PC-9 (cell line): ENCODE measurements at regions not wholly inside any gene's neighbourhood (a gene's known extent, or its start where the extent isn't known, plus 50 kb on each side); places are given as distances from the start of the nearest gene placed in this dataset.

ENCODE experiments used
- BruUV-seq: library from RNA; stranded (reverse); fragments of 400-500 nt; replicated peaks from 2 replicates; lab custom pipeline; 2021; lab: Mats Ljungman, UMichigan
- CTCF ChIA-PET: fragments of 300-600 bp; sonication (Branson Sonifier 250); formaldehyde crosslinking; loops from one replicate; lab custom pipeline; 2022; ENCODE audit warnings: antibody characterized with exemption; lab: Charles Lee
- POLR2A ChIA-PET: fragments of 300-600 bp; sonication (Branson Sonifier 250); formaldehyde crosslinking; loops from one replicate; lab custom pipeline; 2022; ENCODE audit warnings: antibody characterized with exemption; ENCODE audit not compliant: unreplicated experiment; lab: Charles Lee
- DNase-seq, 2 experiments: peaks; one replicate each; pipeline versions ENCODE4 v3.0.0 to v3.0.0-alpha.2; 2015 to 2022; ENCODE audit warnings: mixed read lengths in 1 of 2
- H2AFZ ChIP-seq: fragments of 200-600 bp; sonication (generic); 2 replicates; pipeline ENCODE4 v1.8.1; 2017; ENCODE audit warnings: antibody characterized with exemption
- H3F3A ChIP-seq: fragments of 200-600 bp; sonication (generic); 2 replicates; pipeline ENCODE4 v1.8.1; 2017; ENCODE audit warnings: antibody characterized with exemption, mild to moderate bottlenecking, low read depth; ENCODE audit not compliant: insufficient read depth
- H3K27ac ChIP-seq: fragments of 200-600 bp; sonication (generic); 2 replicates; pipeline ENCODE4 v1.6.1; 2016; ENCODE audit warnings: mixed run types
- H3K27me3 ChIP-seq: fragments of 200-600 bp; sonication (generic); 2 replicates; pipeline ENCODE4 v1.6.1; 2016; ENCODE audit warnings: low read depth, mixed run types; ENCODE audit not compliant: insufficient read depth
- H3K36me3 ChIP-seq: fragments of 200-600 bp; sonication (generic); 2 replicates; pipeline ENCODE4 v1.6.1; 2016; ENCODE audit warnings: low read depth, mixed run types
- H3K4me1 ChIP-seq: fragments of 200-600 bp; sonication (generic); replicated peaks from 2 replicates; pipeline ENCODE4 v1.6.1; 2016; ENCODE audit warnings: mixed run types; ENCODE audit not compliant: insufficient read depth
- H3K4me2 ChIP-seq: fragments of 200-600 bp; sonication (generic); 2 replicates; pipeline ENCODE4 v1.6.1; 2017; ENCODE audit warnings: mixed run types
- H3K4me3 ChIP-seq: fragments of 200-600 bp; sonication (generic); 2 replicates; pipeline ENCODE4 v1.6.1; 2016; ENCODE audit warnings: mixed run types
- H3K79me2 ChIP-seq: fragments of 200-600 bp; sonication (generic); 2 replicates; pipeline ENCODE4 v1.6.1; 2017; ENCODE audit warnings: low read depth, mixed run types
- H3K9me2 ChIP-seq: fragments of 200-600 bp; sonication (generic); 2 replicates; pipeline ENCODE4 v1.8.1; 2017; ENCODE audit warnings: mild to moderate bottlenecking; ENCODE audit not compliant: insufficient read depth
- H3K9me3 ChIP-seq: fragments of 200-600 bp; sonication (generic); 2 replicates; pipeline ENCODE4 v1.8.1; 2016; ENCODE audit warnings: low read depth; ENCODE audit not compliant: insufficient read depth
- H4K20me1 ChIP-seq: fragments of 200-600 bp; sonication (generic); 2 replicates; pipeline ENCODE4 v1.8.1; 2017; ENCODE audit not compliant: insufficient read depth
- EZH2 ChIP-seq: fragments of 200-600 bp; sonication (generic); IDR thresholded peaks from 2 replicates; pipeline ENCODE4 v1.8.0; 2017; ENCODE audit warnings: antibody characterized with exemption, low read depth
- intact Hi-C: fragments of 100-400 bp; cut with micrococcal nuclease; formaldehyde crosslinking; loops from one replicate; pipeline ENCODE4 v1.10.0; 2022; ENCODE audit not compliant: unreplicated experiment
- TF ChIP-seq, protein P1 (sequence below): fragments of 200-600 bp; sonication (generic); conservative IDR thresholded peaks from 2 replicates; pipeline ENCODE4 v1.6.1; 2017; ENCODE audit warnings: mixed run types, antibody characterized with exemption, mild to moderate bottlenecking, moderate library complexity

DNA sequence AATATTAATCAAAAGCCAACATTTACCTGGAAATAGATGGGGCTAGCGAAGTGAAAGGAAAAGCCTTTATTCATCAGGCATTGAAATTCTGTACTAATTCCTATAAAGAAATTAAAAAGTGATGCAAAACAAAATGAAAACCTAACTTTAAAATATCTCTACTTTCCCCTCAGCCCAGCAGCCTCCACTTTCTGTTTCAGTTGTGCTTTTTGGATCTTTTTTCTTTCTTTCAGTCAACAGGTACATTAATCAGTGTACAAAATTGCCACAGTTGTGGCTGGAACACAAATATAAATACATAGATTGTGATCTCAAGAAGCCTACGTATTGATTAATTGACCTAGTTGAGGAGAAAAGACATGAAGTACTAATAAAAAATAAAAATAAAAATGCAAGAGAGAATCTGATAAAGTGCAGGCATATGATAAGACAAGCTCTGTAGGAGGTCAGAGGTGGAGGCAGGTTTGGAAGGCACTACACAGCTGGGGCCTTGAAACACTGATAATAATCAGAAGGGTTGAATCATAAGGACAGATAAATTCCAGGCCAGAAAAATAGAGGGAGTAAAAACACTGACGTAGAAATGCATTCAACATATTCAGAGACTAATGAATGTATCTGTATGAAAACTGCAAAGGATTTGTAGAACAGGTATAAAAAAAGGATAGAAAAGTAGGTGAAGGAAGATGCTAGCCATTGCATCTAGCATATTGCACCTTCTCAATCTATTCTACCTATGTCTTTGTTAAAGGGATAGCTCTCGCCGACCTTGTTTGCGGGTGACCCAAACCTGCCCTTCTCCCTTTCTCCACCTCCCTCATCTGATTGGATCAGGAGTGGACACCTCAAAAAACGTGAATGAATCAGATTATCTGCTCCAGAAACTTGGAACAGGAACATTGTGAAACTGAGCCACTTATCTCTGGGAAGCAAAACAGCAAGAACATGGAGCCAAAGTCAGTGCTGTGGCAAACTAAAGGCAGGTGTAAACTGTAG is 607.8 kb upstream of the ADGRL2 start:
- Histone ChIP-seq H3K4me3 (no peak overlapping the region), H3K27ac (no peak overlapping the region), H4K20me1 (no peaks in the 10 kb centered on the region), H3F3A (no peaks in the 10 kb centered on the region), H3K36me3 (no peaks in the 10 kb centered on the region), H3K79me2 (no peaks in the 10 kb centered on the region), H3K4me1 (no peaks in the 10 kb centered on the region), H2AFZ (no peak overlapping the region), H3K27me3 (no peaks in the 10 kb centered on the region), H3K9me3 (no peaks in the 10 kb centered on the region), H3K4me2 (no peak overlapping the region), H3K9me2 (0 out of 2 replicates have a peak, but pooled peaks cover 4% of the 10 kb centered on the region)
- DNase-seq, result no peak
- TF ChIP-seq EZH2, result no peak
- TF ChIP-seq, protein P1, sequence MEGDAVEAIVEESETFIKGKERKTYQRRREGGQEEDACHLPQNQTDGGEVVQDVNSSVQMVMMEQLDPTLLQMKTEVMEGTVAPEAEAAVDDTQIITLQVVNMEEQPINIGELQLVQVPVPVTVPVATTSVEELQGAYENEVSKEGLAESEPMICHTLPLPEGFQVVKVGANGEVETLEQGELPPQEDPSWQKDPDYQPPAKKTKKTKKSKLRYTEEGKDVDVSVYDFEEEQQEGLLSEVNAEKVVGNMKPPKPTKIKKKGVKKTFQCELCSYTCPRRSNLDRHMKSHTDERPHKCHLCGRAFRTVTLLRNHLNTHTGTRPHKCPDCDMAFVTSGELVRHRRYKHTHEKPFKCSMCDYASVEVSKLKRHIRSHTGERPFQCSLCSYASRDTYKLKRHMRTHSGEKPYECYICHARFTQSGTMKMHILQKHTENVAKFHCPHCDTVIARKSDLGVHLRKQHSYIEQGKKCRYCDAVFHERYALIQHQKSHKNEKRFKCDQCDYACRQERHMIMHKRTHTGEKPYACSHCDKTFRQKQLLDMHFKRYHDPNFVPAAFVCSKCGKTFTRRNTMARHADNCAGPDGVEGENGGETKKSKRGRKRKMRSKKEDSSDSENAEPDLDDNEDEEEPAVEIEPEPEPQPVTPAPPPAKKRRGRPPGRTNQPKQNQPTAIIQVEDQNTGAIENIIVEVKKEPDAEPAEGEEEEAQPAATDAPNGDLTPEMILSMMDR, result no peak
- CTCF ChIA-PET, result no interaction called here
- BruUV-seq, result no TSS peak
- intact Hi-C loops, result no loop called here
- POLR2A ChIA-PET, result no interaction called here

GRCh38 chr1:81190003-81190402 is 610.7 kb upstream of the ADGRL2 start:
- H3K9me2 ChIP-seq, result 0 out of 2 replicates have a peak, but pooled peaks cover 4% of the 10 kb centered on the region
- H3K27ac ChIP-seq, result no peak overlapping the region
- ChIA-PET CTCF (no interaction called here), POLR2A (no interaction called here)
- no peaks in the 10 kb centered on the region for H3K79me2 ChIP-seq
- TF ChIP-seq EZH2, result no peak
- TF ChIP-seq, protein P1, result no peak
- H3K27me3 ChIP-seq, result no peaks in the 10 kb centered on the region
- no peaks in the 10 kb centered on the region for H3F3A ChIP-seq
- no peak overlapping the region for H3K4me3 ChIP-seq
- intact Hi-C loops, result no loop called here
- no peak overlapping the region for H2AFZ ChIP-seq
- BruUV-seq, result no TSS peak
- no peak overlapping the region for H3K4me2 ChIP-seq
- H4K20me1 ChIP-seq, result no peaks in the 10 kb centered on the region
- no peaks in the 10 kb centered on the region for H3K9me3 ChIP-seq
- no peaks in the 10 kb centered on the region for H3K36me3 ChIP-seq
- no peak for DNase-seq
- H3K4me1 ChIP-seq, result no peaks in the 10 kb centered on the region

- ChIA-PET POLR2A (no interaction called here), CTCF (no interaction called here)
- Histone ChIP-seq H3K9me2 (no peaks in the 10 kb centered on the region), H2AFZ (no peak overlapping the region), H4K20me1 (no peaks in the 10 kb centered on the region), H3K27me3 (no peaks in the 10 kb centered on the region), H3K4me3 (no peak overlapping the region), H3K4me2 (no peak overlapping the region), H3K9me3 (0 out of 2 replicates have a peak, but pooled peaks cover 5% of the 10 kb centered on the region), H3K4me1 (no peaks in the 10 kb centered on the region), H3K36me3 (no peaks in the 10 kb centered on the region), H3F3A (no peaks in the 10 kb centered on the region), H3K79me2 (no peaks in the 10 kb centered on the region), H3K27ac (no peak overlapping the region)
- no TSS peak for BruUV-seq
- intact Hi-C loops, result no loop called here
- no peak for DNase-seq
- no peak for TF ChIP-seq EZH2
- TF ChIP-seq, protein P1, result no peak
Observed at GRCh38 chr1:81187635-81188034, 613.1 kb upstream of the ADGRL2 start.
